GM12891 (cell line): ENCODE measurements at regions not wholly inside any gene's neighbourhood (a gene's known extent, or its start where the extent isn't known, plus 50 kb on each side); places are given as distances from the start of the nearest gene placed in this dataset.

ENCODE experiments used
- DNase-seq: peaks from one replicate; pipeline ENCODE4 v3.0.0; 2011; ENCODE audit warnings: low spot score; ENCODE audit not compliant: insufficient read length
- FAIRE-seq: peaks from 2 replicates; lab custom pipeline; 2011; peaks lifted over from hg19 to GRCh38; lab: Jason Lieb, UNC
- PAX5 ChIP-seq: IDR thresholded peaks from 2 replicates; pipeline ENCODE4 v1.6.1; 2011; ENCODE audit warnings: low read length, moderate library complexity, mild to moderate bottlenecking; ENCODE audit not compliant: insufficient read depth, severe bottlenecking
- POLR2A ChIP-seq: IDR thresholded peaks from 2 replicates; pipeline ENCODE4 v1.6.1; 2011; ENCODE audit warnings: low read depth, low read length, control low read depth
- POLR2AphosphoS5 ChIP-seq: IDR thresholded peaks from 2 replicates; pipeline ENCODE4 v1.6.1; 2011; ENCODE audit warnings: low read depth, low read length, control low read depth
- POU2F2 ChIP-seq: IDR thresholded peaks from 2 replicates; pipeline ENCODE4 v1.6.1; 2011; ENCODE audit warnings: low read depth, mild to moderate bottlenecking, control low read depth, low read length, moderate library complexity
- SPI1 ChIP-seq: IDR thresholded peaks from 2 replicates; pipeline ENCODE4 v1.6.1; 2011; ENCODE audit warnings: low read depth, low read length, control low read depth
- TAF1 ChIP-seq: IDR thresholded peaks from 2 replicates; pipeline ENCODE4 v1.6.1; 2011; ENCODE audit warnings: low read depth, low read length, control low read depth

- FAIRE-seq (no peak), DNase-seq (no peak)
- TF ChIP-seq TAF1 (no peak), POU2F2 (no peak), PAX5 (no peak), POLR2A (no peak), POLR2AphosphoS5 (no peak), SPI1 (no peak)
These were observed 1873.5 kb downstream of the NCAM2 start for GRCh38 chr21:22871692-22872091.

DNA sequence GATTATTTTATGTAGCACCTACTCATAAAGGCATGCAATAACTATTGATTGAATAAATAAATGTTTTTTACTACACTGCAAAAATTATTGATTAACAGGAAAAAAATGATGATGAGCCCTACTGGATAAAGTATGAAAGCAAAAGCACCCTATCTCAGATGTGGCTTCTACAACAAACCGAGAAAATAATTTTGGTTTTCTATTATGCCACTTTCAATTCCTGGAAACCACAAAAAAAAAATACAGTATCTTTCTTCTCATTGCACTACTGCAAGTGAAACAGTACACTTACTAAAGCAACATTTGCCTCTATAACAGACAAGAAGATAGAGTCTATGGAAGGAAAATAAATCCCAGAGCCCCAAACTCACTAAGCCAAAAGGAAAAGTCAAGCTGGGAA is 1882.4 kb downstream of the NCAM2 start:
- FAIRE-seq (no peak), DNase-seq (no peak)
- TF ChIP-seq POLR2A = no peak
- no peak for TF ChIP-seq POU2F2
- no peak for TF ChIP-seq PAX5
- no peak for TF ChIP-seq POLR2AphosphoS5
- TF ChIP-seq SPI1 = no peak
- TF ChIP-seq TAF1 = no peak

DNA sequence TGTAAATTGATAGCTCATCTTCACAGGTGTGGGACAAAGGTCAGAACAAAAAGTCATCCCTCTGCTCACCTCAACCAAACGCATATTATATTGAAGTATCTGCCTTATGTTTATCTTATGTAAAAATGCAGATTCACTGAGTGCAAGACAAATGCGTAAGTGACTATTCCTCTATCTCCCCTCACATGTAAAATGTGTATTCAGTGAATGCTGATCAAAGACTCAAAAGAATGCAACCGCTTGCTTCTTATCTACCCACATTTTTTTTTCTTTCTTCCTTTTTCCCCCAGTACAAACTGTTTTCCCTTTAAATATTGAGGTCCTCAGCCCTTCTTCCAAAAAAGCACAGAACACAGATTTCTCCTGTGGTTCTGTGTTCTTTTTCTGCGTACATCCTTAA is 1882.9 kb downstream of the NCAM2 start:
- no peak for FAIRE-seq

DNA sequence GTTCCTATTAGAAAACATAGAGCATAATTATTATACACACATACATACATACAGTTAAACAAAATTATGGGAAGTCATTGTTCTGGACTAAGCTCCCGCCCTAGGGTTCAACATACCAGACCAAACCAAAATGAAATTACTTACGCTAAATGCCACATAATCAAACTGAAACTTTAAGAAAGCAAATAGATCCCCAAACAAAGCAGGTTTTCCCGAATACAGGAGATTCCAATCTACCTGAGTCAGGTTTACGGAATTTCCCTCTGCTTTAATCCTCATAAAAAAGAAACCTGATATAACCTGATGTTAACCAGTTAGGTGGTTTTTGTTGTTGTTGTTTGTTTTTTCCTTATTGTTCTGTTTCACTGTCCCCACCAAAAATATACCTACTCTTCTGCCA is 1886.9 kb downstream of the NCAM2 start:
- TF ChIP-seq PAX5 = no peak
- TF ChIP-seq POU2F2 = no peak
- TF ChIP-seq POLR2AphosphoS5 = no peak
- no peak for TF ChIP-seq TAF1
- no peak for DNase-seq

More for the DNA sequence above, 1882.9 kb downstream of the NCAM2 start:
- TF ChIP-seq TAF1 (no peak), SPI1 (no peak), PAX5 (no peak), POLR2A (no peak), POU2F2 (no peak), POLR2AphosphoS5 (no peak)
- DNase-seq = no peak

DNA sequence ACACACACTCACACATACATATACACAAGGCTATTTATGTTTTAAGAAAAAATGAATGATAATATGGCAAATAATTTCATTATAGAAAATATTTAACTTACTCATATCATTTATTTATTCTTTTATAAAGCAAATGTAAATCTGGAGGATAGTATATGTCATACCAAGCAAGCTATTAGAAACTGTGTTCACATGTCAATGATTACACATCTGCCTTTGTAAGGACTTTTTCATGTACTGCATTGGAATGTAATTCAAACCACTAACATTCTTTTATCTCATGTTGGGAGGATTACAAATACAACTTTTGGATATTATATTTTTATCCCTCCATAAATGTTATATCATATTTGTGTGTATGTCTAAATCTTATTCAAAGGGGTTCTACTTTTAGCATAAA is 1887.4 kb downstream of the NCAM2 start:
- TF ChIP-seq POU2F2 (no peak), TAF1 (no peak), SPI1 (no peak), PAX5 (no peak), POLR2A (no peak), POLR2AphosphoS5 (no peak)
- DNase-seq = no peak
- no peak for FAIRE-seq

More for the DNA sequence above, 1886.9 kb downstream of the NCAM2 start:
- FAIRE-seq = no peak

DNA sequence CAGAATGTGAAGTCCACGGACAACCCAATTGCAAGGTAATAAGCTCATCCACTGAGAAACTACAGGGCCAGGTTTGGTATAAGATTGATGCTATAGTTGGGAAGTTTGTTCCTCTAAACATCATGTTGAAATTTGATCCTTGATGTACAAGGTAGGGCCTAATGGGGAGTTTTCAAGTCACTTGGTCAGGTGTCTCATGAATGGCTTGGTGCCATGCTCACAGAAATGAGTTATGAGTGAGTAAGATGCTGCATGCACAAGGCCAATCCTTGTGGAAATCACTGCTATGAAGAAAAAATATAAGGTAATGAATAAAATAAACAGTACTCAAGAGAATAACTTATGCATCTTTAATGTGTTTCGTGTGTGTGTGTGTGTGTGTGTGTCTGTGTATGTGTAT is 1891.2 kb downstream of the NCAM2 start:
- DNase-seq (no peak), FAIRE-seq (no peak)
- TF ChIP-seq POU2F2 (no peak), TAF1 (no peak), POLR2AphosphoS5 (no peak), SPI1 (no peak), PAX5 (no peak), POLR2A (no peak)

DNA sequence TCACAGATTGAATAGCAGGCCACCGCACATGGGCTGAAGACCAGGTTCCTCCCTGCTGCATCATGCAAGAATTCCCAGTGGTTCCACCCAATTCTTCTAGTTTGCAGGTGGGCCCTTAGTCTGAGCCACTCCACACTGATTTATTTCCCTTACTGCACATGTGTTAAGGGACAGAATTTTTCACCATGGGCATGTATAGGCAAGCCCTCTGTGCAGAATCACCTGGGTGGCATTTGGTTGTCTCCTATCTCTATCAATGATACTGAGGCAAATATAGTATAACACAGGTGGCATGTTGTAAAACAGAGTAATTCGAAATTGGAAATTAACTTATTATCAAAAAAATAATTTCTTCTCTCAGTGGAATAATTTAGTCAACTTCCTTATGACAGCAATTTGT is 1892.4 kb downstream of the NCAM2 start:
- DNase-seq (no peak), FAIRE-seq (no peak)
- TF ChIP-seq POLR2AphosphoS5 (no peak), POLR2A (no peak), POU2F2 (no peak), PAX5 (no peak)

GRCh38 chr21:22892028-22892427 is 1893.8 kb downstream of the NCAM2 start:
- TF ChIP-seq SPI1 (no peak), PAX5 (no peak), POLR2AphosphoS5 (no peak), POLR2A (no peak), TAF1 (no peak), POU2F2 (no peak)
- DNase-seq (no peak), FAIRE-seq (no peak)

GRCh38 chr21:22892740-22893139 is 1894.5 kb downstream of the NCAM2 start:
- no peak for TF ChIP-seq TAF1
- TF ChIP-seq POLR2AphosphoS5 = no peak
- no peak for TF ChIP-seq SPI1
- no peak for TF ChIP-seq POU2F2
- TF ChIP-seq POLR2A = no peak
- TF ChIP-seq PAX5 = no peak
- FAIRE-seq (no peak), DNase-seq (no peak)

GRCh38 chr21:22898051-22898665 is 1899.9 kb downstream of the NCAM2 start:
- DNase-seq (no peak), FAIRE-seq (no peak)
- TF ChIP-seq SPI1 (no peak), PAX5 (no peak), TAF1 (no peak), POLR2A (no peak), POU2F2 (no peak), POLR2AphosphoS5 (no peak)
